K562 (cell line): ENCODE measurements at regions not wholly inside any gene's neighbourhood (a gene's known extent, or its start where the extent isn't known, plus 50 kb on each side); places are given as distances from the start of the nearest gene placed in this dataset.

Experiments
- ATF1 ChIP-seq, 2 experiments: fragments of 450-650 bp in 1 of 2; IDR thresholded peaks; 2 replicates each; pipeline ENCODE4 v1.6.1; 2016; ENCODE audit warnings: missing compliant biosample characterization in 1 of 2, missing genetic modification characterization in 1 of 2
- EZH2 ChIP-seq: IDR thresholded peaks from 2 replicates; pipeline ENCODE4 v1.6.1; 2012; ENCODE audit warnings: low read depth, mild to moderate bottlenecking, inconsistent platforms, low read length, borderline replicate concordance
- L3MBTL2 ChIP-seq: fragments of 450-650 bp; IDR thresholded peaks from 2 replicates; pipeline ENCODE4 v1.6.1; 2016; ENCODE audit warnings: mild to moderate bottlenecking, moderate library complexity
- LCOR ChIP-seq: sonication (generic); formaldehyde crosslinking; IDR thresholded peaks from 2 replicates; pipeline ENCODE4 v1.8.0; 2022; ENCODE audit warnings: mild to moderate bottlenecking, missing genetic modification reagents
- MAFF ChIP-seq: IDR thresholded peaks from 2 replicates; pipeline ENCODE4 v1.6.1; 2012; ENCODE audit warnings: low read length, improper control_type of control experiment
- NFYB ChIP-seq: IDR thresholded peaks from 2 replicates; pipeline ENCODE4 v1.6.1; 2011; ENCODE audit warnings: mild to moderate bottlenecking, moderate library complexity; ENCODE audit not compliant: insufficient read length; ENCODE audit errors: extremely low read depth
- NR3C1 ChIP-seq: sonication (generic); formaldehyde crosslinking; IDR thresholded peaks from 2 replicates; pipeline ENCODE4 v1.8.1; 2022; ENCODE audit warnings: missing genetic modification reagents
- RAD51 ChIP-seq: fragments of 450-650 bp; IDR thresholded peaks from 2 replicates; pipeline ENCODE4 v1.7.1; 2016; ENCODE audit warnings: low read depth, mild to moderate bottlenecking, borderline replicate concordance
- RBM25 ChIP-seq: fragments of 200-400 bp; formaldehyde crosslinking; IDR thresholded peaks from 2 replicates; pipeline ENCODE4 v1.6.1; 2018; ENCODE audit warnings: low read length, low read depth, moderate library complexity; ENCODE audit not compliant: severe bottlenecking
- SP2 ChIP-seq: IDR thresholded peaks from 2 replicates; pipeline ENCODE4 v1.6.1; 2011; ENCODE audit warnings: mild to moderate bottlenecking, low read depth, low read length, moderate library complexity; ENCODE audit not compliant: poor library complexity, severe bottlenecking; ENCODE audit errors: extremely low read depth
- TRIM28 ChIP-seq: fragments of 450-650 bp; IDR thresholded peaks from 2 replicates; pipeline ENCODE4 v1.6.1; 2017
- YY1 ChIP-seq, 3 experiments: IDR thresholded peaks; 2 replicates each; pipeline ENCODE4 v1.6.1; 2011; ENCODE audit warnings: low read length in 2 of 3, mild to moderate bottlenecking in 2 of 3, moderate library complexity in 2 of 3, borderline replicate concordance in 1 of 3, control low read depth in 1 of 3, low read depth in 1 of 3; ENCODE audit not compliant: insufficient read depth in 3 of 3, insufficient replicate concordance in 2 of 3, control insufficient read depth in 1 of 3, insufficient read length in 1 of 3; ENCODE audit errors: extremely low read depth in 1 of 3
- ZNF75A ChIP-seq: fragments of 450-650 bp; formaldehyde crosslinking; IDR thresholded peaks from 2 replicates; pipeline ENCODE4 v1.4.0; 2020; ENCODE audit warnings: mild to moderate bottlenecking
- TF ChIP-seq, protein P1 (sequence below), 3 experiments: IDR thresholded peaks in 2 of 3; conservative IDR thresholded peaks in 1 of 3; 2 replicates each; pipeline ENCODE4 v1.5.1; 2011 to 2012; ENCODE audit warnings: low read length in 3 of 3, mild to moderate bottlenecking in 3 of 3, control low read depth in 2 of 3, improper control_type of control experiment in 1 of 3, inconsistent platforms in 1 of 3, low read depth in 1 of 3, mixed read lengths in 1 of 3, moderate library complexity in 1 of 3; ENCODE audit not compliant: insufficient read depth in 2 of 3

DNA sequence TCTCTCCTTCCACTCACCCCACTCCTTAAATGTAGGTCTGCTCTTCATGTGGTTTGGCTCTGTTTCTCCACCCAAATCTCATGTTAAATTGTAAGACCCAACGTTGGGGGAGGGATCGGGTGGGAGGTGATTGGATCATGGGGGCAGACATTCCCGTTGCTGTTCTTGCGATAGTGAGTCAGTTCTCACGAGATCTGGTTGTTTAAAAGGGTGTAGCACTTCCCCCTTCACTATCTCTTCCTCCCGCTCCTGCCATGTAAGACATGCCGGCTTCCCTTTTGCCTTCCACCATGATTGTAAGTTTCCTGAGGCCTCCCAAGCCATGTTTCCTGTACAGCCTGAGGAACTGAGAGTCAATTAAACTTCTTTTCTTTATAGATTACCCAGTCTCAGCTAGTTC is 1044.5 kb upstream of the POU3F3 start:
- no peak for TF ChIP-seq ATF1 (CRISPR knock-in tag; IDR thresholded peaks at IDR 0.05)
- TF ChIP-seq ATF1 (tag; IDR thresholded peaks at IDR 0.05), result no peak
- TF ChIP-seq MAFF, result no peak
- no peak for TF ChIP-seq RAD51
- no peak for TF ChIP-seq NFYB
- TF ChIP-seq ZNF75A (CRISPR knock-in tag), result no peak
- TF ChIP-seq LCOR (CRISPR knock-in tag), result no peak
- no peak for TF ChIP-seq EZH2
- no peak for TF ChIP-seq RBM25
- no peak for TF ChIP-seq YY1 (IDR thresholded peaks at IDR 0.05; ENCODE audit: borderline replicate concordance in 1 of 3, control insufficient read depth in 1 of 3, extremely low read depth in 1 of 3, insufficient read depth in 3 of 3, insufficient read length in 1 of 3, insufficient replicate concordance in 2 of 3, low read depth in 1 of 3, low read length in 2 of 3)
- TF ChIP-seq TRIM28, result no peak
- no peak for TF ChIP-seq L3MBTL2
- TF ChIP-seq SP2, result no peak
- TF ChIP-seq, protein P1, sequence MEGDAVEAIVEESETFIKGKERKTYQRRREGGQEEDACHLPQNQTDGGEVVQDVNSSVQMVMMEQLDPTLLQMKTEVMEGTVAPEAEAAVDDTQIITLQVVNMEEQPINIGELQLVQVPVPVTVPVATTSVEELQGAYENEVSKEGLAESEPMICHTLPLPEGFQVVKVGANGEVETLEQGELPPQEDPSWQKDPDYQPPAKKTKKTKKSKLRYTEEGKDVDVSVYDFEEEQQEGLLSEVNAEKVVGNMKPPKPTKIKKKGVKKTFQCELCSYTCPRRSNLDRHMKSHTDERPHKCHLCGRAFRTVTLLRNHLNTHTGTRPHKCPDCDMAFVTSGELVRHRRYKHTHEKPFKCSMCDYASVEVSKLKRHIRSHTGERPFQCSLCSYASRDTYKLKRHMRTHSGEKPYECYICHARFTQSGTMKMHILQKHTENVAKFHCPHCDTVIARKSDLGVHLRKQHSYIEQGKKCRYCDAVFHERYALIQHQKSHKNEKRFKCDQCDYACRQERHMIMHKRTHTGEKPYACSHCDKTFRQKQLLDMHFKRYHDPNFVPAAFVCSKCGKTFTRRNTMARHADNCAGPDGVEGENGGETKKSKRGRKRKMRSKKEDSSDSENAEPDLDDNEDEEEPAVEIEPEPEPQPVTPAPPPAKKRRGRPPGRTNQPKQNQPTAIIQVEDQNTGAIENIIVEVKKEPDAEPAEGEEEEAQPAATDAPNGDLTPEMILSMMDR (IDR thresholded peaks at IDR 0.05 in 2 of 3, conservative IDR thresholded peaks at IDR 0.05 in 1 of 3; ENCODE audit: insufficient read depth in 2 of 3, low read depth in 1 of 3, low read length in 3 of 3), result no peak
- TF ChIP-seq NR3C1, result no peak
